Iris pigment epithelial cell (primary cell): ENCODE measurements at regions not wholly inside any gene's neighbourhood (a gene's known extent, or its start where the extent isn't known, plus 50 kb on each side); places are given as distances from the start of the nearest gene placed in this dataset.
A peak's percentile ranks its signal among the peaks of the same experiment; 100 is the strongest.
"Not testable (repeated sequence)": the region's sequence is repeated elsewhere in the genome, so short reads cannot be mapped to it uniquely, and the experiment has no call there.

Experiments
- DNase-seq: peaks from one replicate; pipeline ENCODE4 v3.0.0-alpha.2; 2011; ENCODE audit warnings: low read depth

DNA sequence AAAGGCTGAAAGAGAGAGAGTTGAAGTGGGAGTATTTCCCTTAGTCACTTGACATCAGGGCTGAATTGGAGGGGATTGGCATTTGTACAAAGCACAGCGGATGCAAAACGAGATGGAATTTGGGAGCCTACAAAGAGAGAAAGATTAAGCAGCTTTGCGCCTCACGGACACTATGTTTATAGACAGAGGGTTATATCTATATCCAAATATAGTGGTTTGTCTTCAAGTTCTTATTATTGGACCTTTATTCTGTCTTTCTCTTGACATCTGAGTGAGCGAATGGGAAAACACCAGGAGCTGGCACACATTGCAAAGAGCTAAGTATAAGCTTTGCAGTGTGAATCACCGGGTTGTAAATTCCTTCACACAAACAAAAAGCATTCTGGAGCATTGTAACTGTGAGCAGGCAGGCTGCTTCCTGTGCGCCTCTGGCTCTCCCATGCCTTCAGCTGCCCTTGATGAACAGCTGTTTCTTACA is 500.2 kb downstream of the STIM2 start:
- DNase-seq, result peak; percentile 46

GRCh38 chr4:27364509-27364908 is 503.9 kb downstream of the STIM2 start:
- DNase-seq, result no peak

GRCh38 chr4:27366104-27366823 is 505.6 kb downstream of the STIM2 start:
- peak; percentile 38 for DNase-seq

DNA sequence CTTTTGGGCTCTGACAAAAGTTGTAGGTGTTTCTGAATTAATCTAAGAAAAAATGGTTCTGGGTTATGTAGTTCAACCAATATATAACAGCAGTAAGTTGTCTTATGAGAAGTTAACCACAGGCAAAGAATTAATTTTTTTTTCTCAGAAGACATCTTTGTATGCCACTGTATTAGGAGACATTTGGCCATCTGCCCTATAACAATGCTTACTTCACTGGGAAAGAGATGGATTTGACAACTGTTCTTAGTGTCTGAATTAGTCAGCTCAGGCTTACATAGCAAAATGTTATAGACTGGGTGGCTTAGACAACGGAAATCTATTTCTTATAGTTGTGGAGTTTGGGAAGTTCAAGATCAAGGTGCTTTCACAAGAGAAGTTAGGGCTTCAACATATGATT is 508.1 kb downstream of the STIM2 start:
- DNase-seq, result no peak

- DNase-seq, result peak; percentile 11
Measured at GRCh38 chr4:27381815-27382214, 521.2 kb downstream of the STIM2 start.

DNA sequence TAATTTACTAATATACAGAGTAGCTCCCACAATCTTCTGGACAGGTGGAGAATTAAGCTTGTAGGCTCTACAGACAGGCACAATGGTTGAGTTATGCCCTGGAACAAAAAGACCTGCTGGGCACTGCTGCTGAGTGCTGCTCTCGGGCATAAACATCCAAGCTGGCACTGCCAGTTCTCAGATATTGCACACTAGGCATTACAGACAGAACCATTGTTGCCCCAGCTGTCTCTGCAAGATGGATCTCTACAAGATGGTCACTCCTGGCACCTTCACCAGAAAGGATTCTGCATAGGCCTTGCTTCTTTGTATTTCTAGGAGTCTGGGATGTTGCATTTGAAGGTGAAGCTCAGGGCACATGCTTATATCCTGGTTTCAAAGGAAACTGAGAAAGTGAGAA is 527.1 kb downstream of the STIM2 start:
- no peak for DNase-seq

DNA sequence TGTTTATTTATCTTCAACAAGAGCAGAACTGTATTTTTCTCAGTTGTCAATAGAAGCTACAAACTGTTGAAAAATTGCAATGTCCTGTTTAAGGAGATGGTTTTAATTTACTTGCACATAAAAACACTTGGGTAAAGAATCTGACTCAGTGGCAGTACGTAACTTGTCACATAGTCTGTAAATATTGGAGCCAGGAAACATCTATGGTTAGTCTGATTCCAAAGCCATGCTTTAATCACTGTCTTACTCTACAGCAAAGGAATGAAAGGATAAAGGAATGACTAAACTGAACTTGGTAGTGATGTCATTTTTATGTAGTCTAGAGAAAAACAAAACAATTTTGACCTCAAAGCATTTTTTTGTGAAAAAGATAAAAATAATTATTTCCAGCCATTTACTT is 537.2 kb downstream of the STIM2 start:
- peak; percentile 33 for DNase-seq

GRCh38 chr4:27398631-27399310 is 538.1 kb downstream of the STIM2 start:
- DNase-seq, result peak; percentile 1

DNA sequence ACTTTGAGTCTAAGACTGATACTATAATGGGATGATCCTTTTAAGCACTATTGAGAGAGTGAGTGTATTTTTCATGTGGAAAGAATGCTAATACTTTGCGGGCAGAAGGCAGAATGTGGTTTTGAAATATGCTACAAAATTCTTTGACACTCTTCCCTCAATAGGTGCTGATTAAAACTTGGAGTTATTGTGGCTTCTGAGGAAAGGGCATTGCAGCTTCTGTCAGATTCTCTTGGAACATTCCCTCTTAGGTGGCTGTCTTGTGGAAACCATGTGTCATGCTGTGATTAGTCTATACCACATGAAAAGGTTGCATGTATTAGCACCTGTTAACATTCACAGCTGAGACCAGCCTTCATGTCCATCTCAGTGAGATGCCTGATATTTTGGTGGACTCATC is 547.0 kb downstream of the STIM2 start:
- no peak for DNase-seq

GRCh38 chr4:27412613-27413012 is 552.0 kb downstream of the STIM2 start:
- no peak for DNase-seq

- DNase-seq, result no peak
Measured at GRCh38 chr4:27414887-27415731, 554.5 kb downstream of the STIM2 start.

- DNase-seq, result no peak
Measured at GRCh38 chr4:27428661-27429060, 568.0 kb downstream of the STIM2 start.

DNA sequence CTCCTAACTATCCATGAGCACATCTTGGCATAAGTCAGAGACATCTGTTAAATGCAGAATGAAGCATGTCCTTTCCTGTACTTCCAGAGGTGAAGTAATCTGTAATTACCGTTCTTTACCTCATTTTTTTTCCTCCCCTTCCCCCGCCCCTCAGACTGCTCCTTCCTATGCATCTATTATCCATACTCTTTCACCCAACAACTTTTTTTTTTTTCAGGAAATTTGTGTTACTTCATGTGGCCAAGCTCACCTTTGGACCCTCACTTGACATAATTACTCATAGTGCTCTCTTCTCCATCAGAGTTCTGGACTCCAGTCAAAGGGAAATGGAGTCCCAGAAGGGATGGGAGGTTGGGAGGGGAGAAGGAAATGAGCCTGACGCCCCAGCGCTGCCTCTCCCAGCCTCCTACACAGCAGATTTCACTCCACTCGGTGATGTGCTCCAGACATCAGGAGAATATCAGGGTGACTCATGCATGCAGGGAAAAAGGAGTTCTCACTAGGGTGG is 568.8 kb downstream of the STIM2 start:
- DNase-seq, result no peak

- DNase-seq, result peak; percentile 1
Measured at GRCh38 chr4:27442146-27442545, 581.5 kb downstream of the STIM2 start.

DNA sequence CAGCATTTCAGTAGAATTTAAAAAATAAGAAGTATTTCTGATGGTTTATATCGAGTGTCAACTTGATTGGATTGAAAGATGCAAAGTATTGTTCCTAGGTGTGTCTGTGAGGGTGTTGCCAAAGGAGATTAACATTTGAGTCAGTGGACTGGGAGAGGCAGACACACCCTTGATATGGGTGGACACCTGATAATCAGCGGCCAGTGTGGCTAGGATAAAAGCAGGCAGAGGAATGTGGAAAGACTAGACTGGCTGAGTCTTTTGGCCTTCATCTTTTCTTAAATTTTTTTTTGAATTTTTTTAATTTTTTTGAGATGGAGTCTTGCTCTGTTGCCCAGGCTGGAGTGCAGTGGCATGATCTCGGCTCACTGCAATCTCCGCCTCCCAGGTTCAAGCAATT is 582.0 kb downstream of the STIM2 start:
- not testable (repeated sequence) for DNase-seq

- DNase-seq, result peak; percentile 44
Measured at GRCh38 chr4:27463816-27464215, 603.2 kb downstream of the STIM2 start.

GRCh38 chr4:27467351-27467750 is 606.7 kb downstream of the STIM2 start:
- DNase-seq, result no peak

GRCh38 chr4:27472364-27472763 is 611.7 kb downstream of the STIM2 start:
- no peak for DNase-seq

DNA sequence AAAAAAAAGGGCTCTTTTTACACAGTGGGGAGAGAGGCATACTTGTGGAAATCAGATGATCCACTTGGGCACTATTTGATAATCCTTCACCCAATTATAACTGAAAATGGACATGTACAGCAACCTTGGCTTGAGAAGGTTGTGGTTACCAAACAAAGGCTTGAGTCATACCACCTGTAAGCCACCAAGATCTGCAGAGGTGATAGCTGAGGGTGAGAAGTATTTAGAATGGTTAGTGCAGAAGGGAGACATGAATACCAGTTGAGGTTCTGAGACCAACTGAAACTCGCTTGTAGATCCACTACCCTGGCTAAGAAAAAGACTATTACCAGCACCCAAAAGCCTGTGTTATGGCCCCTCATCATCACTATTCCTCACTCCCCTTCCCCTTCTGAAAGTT is 614.0 kb downstream of the STIM2 start:
- no peak for DNase-seq

GRCh38 chr4:27484216-27484615 is 623.6 kb downstream of the STIM2 start:
- DNase-seq, result no peak

- DNase-seq, result no peak
Measured at GRCh38 chr4:27490315-27490714, 629.7 kb downstream of the STIM2 start.

DNA sequence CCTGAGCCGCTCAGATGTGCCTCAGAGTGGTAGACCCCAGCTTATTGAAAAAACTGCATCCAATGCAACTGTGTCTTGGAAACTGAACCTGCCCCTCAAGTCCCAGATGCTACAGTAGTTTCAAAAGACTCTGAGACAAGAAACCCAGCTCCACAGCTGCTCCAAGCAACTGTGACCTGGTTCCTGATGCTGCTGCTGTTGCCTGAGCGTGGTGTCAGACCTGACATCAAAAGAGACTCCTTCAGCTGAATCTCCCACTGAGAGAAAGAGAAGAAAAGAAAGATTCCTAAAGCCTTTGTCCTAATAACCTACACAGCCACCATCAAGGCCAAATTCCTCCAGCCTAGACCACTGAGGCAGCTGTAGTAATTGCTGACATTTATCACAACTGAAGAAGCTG is 630.1 kb downstream of the STIM2 start:
- no peak for DNase-seq

DNA sequence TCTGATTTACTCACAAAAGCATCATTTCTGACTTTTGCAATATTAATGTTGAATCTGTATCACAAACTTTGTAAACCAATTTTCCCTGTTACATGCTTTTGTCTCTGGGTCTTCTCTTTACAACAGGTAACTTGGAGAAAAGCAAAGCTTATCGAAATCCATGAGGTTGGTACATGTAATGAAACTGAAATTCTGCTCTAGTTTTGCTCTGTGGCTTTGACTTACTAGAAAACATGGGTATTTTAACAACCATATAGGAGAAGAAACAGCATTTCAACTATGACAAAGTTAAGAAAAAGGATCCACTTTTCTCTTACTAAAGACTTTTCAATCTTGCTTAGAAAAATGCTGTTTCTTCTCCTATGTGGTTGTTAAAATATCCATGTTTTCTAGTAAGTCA is 645.8 kb downstream of the STIM2 start:
- DNase-seq, result no peak
